PC-9 (cell line): ENCODE measurements at regions not wholly inside any gene's neighbourhood (a gene's known extent, or its start where the extent isn't known, plus 50 kb on each side); places are given as distances from the start of the nearest gene placed in this dataset.

Experiments
- BruUV-seq: library from RNA; stranded (reverse); fragments of 400-500 nt; replicated peaks from 2 replicates; lab custom pipeline; 2021; lab: Mats Ljungman, UMichigan
- CTCF ChIA-PET: fragments of 300-600 bp; sonication (Branson Sonifier 250); formaldehyde crosslinking; loops from one replicate; lab custom pipeline; 2022; ENCODE audit warnings: antibody characterized with exemption; lab: Charles Lee
- POLR2A ChIA-PET: fragments of 300-600 bp; sonication (Branson Sonifier 250); formaldehyde crosslinking; loops from one replicate; lab custom pipeline; 2022; ENCODE audit warnings: antibody characterized with exemption; ENCODE audit not compliant: unreplicated experiment; lab: Charles Lee
- DNase-seq, 2 experiments: peaks; one replicate each; pipeline versions ENCODE4 v3.0.0 to v3.0.0-alpha.2; 2015 to 2022; ENCODE audit warnings: mixed read lengths in 1 of 2
- H2AFZ ChIP-seq: fragments of 200-600 bp; sonication (generic); 2 replicates; pipeline ENCODE4 v1.8.1; 2017; ENCODE audit warnings: antibody characterized with exemption
- H3F3A ChIP-seq: fragments of 200-600 bp; sonication (generic); 2 replicates; pipeline ENCODE4 v1.8.1; 2017; ENCODE audit warnings: antibody characterized with exemption, mild to moderate bottlenecking, low read depth; ENCODE audit not compliant: insufficient read depth
- H3K27ac ChIP-seq: fragments of 200-600 bp; sonication (generic); 2 replicates; pipeline ENCODE4 v1.6.1; 2016; ENCODE audit warnings: mixed run types
- H3K27me3 ChIP-seq: fragments of 200-600 bp; sonication (generic); 2 replicates; pipeline ENCODE4 v1.6.1; 2016; ENCODE audit warnings: low read depth, mixed run types; ENCODE audit not compliant: insufficient read depth
- H3K36me3 ChIP-seq: fragments of 200-600 bp; sonication (generic); 2 replicates; pipeline ENCODE4 v1.6.1; 2016; ENCODE audit warnings: low read depth, mixed run types
- H3K4me1 ChIP-seq: fragments of 200-600 bp; sonication (generic); replicated peaks from 2 replicates; pipeline ENCODE4 v1.6.1; 2016; ENCODE audit warnings: mixed run types; ENCODE audit not compliant: insufficient read depth
- H3K4me2 ChIP-seq: fragments of 200-600 bp; sonication (generic); 2 replicates; pipeline ENCODE4 v1.6.1; 2017; ENCODE audit warnings: mixed run types
- H3K4me3 ChIP-seq: fragments of 200-600 bp; sonication (generic); 2 replicates; pipeline ENCODE4 v1.6.1; 2016; ENCODE audit warnings: mixed run types
- H3K79me2 ChIP-seq: fragments of 200-600 bp; sonication (generic); 2 replicates; pipeline ENCODE4 v1.6.1; 2017; ENCODE audit warnings: low read depth, mixed run types
- H3K9me2 ChIP-seq: fragments of 200-600 bp; sonication (generic); 2 replicates; pipeline ENCODE4 v1.8.1; 2017; ENCODE audit warnings: mild to moderate bottlenecking; ENCODE audit not compliant: insufficient read depth
- H3K9me3 ChIP-seq: fragments of 200-600 bp; sonication (generic); 2 replicates; pipeline ENCODE4 v1.8.1; 2016; ENCODE audit warnings: low read depth; ENCODE audit not compliant: insufficient read depth
- H4K20me1 ChIP-seq: fragments of 200-600 bp; sonication (generic); 2 replicates; pipeline ENCODE4 v1.8.1; 2017; ENCODE audit not compliant: insufficient read depth
- CTCF ChIP-seq: fragments of 200-600 bp; sonication (generic); conservative IDR thresholded peaks from 2 replicates; pipeline ENCODE4 v1.6.1; 2017; ENCODE audit warnings: mixed run types, antibody characterized with exemption, mild to moderate bottlenecking, moderate library complexity
- EZH2 ChIP-seq: fragments of 200-600 bp; sonication (generic); IDR thresholded peaks from 2 replicates; pipeline ENCODE4 v1.8.0; 2017; ENCODE audit warnings: antibody characterized with exemption, low read depth
- intact Hi-C: fragments of 100-400 bp; cut with micrococcal nuclease; formaldehyde crosslinking; loops from one replicate; pipeline ENCODE4 v1.10.0; 2022; ENCODE audit not compliant: unreplicated experiment

- Histone ChIP-seq H3K79me2 (no peaks in the 10 kb centered on the region), H3K4me3 (peak overlapping the region; percentile 20; the same call in 1 of the 2 replicates), H3K27ac (peak overlapping the region; percentile 59), H3K4me2 (peak overlapping the region; percentile 63), H3K36me3 (no peaks in the 10 kb centered on the region), H3K4me1 (peaks cover 32% of the 10 kb centered on the region), H4K20me1 (no peaks in the 10 kb centered on the region), H3K9me2 (no peaks in the 10 kb centered on the region), H2AFZ (peak overlapping the region; percentile 44; the same call in 1 of the 2 replicates), H3K9me3 (peaks cover 7% of the 10 kb centered on the region; the same call in 1 of the 2 replicates), H3F3A (peaks cover 13% of the 10 kb centered on the region; the same call in 1 of the 2 replicates), H3K27me3 (no peaks in the 10 kb centered on the region)
- BruUV-seq, result no TSS peak
- ChIA-PET POLR2A (no interaction called here), CTCF (no interaction called here)
- intact Hi-C loops, result loop anchor here (1.0 kb wide), 1 partner anchor 79 kb away; no protein-coding TSS in a partner anchor
- no peak for TF ChIP-seq EZH2
- no peak for TF ChIP-seq CTCF
- DNase-seq, result no peak
Measured at GRCh38 chr20:54345821-54346220, 129.6 kb upstream of the DOK5 start.

GRCh38 chr20:54346276-54346675, 129.1 kb upstream of the DOK5 start:
- Histone ChIP-seq H2AFZ (peak overlapping the region; percentile 44; the same call in 1 of the 2 replicates), H3K27ac (peak overlapping the region; percentile 59), H4K20me1 (no peaks in the 10 kb centered on the region), H3K9me3 (peaks cover 7% of the 10 kb centered on the region; the same call in 1 of the 2 replicates), H3K27me3 (no peaks in the 10 kb centered on the region), H3K4me1 (peaks cover 32% of the 10 kb centered on the region), H3K79me2 (no peaks in the 10 kb centered on the region), H3K4me3 (no peak overlapping the region), H3K9me2 (no peaks in the 10 kb centered on the region), H3K4me2 (peak overlapping the region; percentile 63; the same call in 1 of the 2 replicates), H3K36me3 (no peaks in the 10 kb centered on the region), H3F3A (peaks cover 13% of the 10 kb centered on the region; the same call in 1 of the 2 replicates)
- no TSS peak for BruUV-seq
- no peak for TF ChIP-seq EZH2
- TF ChIP-seq CTCF, result no peak
- intact Hi-C loops, result no loop called here
- POLR2A ChIA-PET, result no interaction called here
- DNase-seq, result no peak
- CTCF ChIA-PET, result no interaction called here

GRCh38 chr20:54347166-54347833, 128.1 kb upstream of the DOK5 start:
- H3K4me2 ChIP-seq, result no peak overlapping the region
- no peak overlapping the region for H3K27ac ChIP-seq
- intact Hi-C loops, result no loop called here
- no peaks in the 10 kb centered on the region for H3K79me2 ChIP-seq
- POLR2A ChIA-PET, result no interaction called here
- no peaks in the 10 kb centered on the region for H3K9me2 ChIP-seq
- H3F3A ChIP-seq, result peaks cover 13% of the 10 kb centered on the region; the same call in 1 of the 2 replicates
- no peak overlapping the region for H2AFZ ChIP-seq
- H3K4me1 ChIP-seq, result peaks cover 32% of the 10 kb centered on the region
- TF ChIP-seq CTCF (no peak), EZH2 (no peak)
- DNase-seq, result no peak
- no TSS peak for BruUV-seq
- CTCF ChIA-PET, result no interaction called here
- H3K27me3 ChIP-seq, result no peaks in the 10 kb centered on the region
- H3K4me3 ChIP-seq, result no peak overlapping the region
- H3K9me3 ChIP-seq, result peaks cover 7% of the 10 kb centered on the region; the same call in 1 of the 2 replicates
- no peaks in the 10 kb centered on the region for H4K20me1 ChIP-seq
- H3K36me3 ChIP-seq, result no peaks in the 10 kb centered on the region
